Prostate gland (tissue), 2 donors: ENCODE measurements at regions not wholly inside any gene's neighbourhood (a gene's known extent, or its start where the extent isn't known, plus 50 kb on each side); places are given as distances from the start of the nearest gene placed in this dataset.

Source experiments
- POLR2A ChIP-seq: fragments of 450-650 bp; IDR thresholded peaks from one replicate; pipeline ENCODE4 v1.6.1; 2016; ENCODE audit warnings: antibody characterized with exemption, mild to moderate bottlenecking
- TF ChIP-seq, protein P1 (sequence below), 4 experiments: fragments of 200-600 bp in 2 of 4; fragments of 450-650 bp in 2 of 4; sonication (generic) in 2 of 4; IDR thresholded peaks; 1 replicate in 3 of 4; 2 replicates in 1 of 4; pipeline ENCODE4 v1.5.1; 2016 to 2019; ENCODE audit warnings: antibody characterized with exemption in 4 of 4, mild to moderate bottlenecking in 2 of 4, moderate library complexity in 2 of 4

DNA sequence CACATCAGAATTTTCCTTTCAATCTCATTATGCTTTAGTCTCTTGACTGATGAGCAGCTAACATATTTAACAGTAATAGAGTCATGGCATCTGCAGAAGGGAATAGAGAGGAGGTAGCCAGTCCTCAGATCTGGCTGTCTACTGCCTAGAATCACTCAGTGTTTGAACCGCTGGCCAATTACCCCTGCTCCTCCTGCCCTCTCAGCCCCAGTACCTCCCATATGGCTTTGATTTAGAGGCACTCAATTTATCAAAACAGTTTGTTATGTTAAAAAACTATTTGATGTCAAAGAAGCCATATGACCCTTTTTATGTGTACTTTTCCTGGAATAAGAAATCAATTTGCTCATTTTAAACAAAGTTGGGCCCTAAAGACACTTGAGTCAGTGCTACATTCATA lies 355.2 kb downstream of the CMPK2 start:
- TF ChIP-seq POLR2A: no peak
- TF ChIP-seq, protein P1, sequence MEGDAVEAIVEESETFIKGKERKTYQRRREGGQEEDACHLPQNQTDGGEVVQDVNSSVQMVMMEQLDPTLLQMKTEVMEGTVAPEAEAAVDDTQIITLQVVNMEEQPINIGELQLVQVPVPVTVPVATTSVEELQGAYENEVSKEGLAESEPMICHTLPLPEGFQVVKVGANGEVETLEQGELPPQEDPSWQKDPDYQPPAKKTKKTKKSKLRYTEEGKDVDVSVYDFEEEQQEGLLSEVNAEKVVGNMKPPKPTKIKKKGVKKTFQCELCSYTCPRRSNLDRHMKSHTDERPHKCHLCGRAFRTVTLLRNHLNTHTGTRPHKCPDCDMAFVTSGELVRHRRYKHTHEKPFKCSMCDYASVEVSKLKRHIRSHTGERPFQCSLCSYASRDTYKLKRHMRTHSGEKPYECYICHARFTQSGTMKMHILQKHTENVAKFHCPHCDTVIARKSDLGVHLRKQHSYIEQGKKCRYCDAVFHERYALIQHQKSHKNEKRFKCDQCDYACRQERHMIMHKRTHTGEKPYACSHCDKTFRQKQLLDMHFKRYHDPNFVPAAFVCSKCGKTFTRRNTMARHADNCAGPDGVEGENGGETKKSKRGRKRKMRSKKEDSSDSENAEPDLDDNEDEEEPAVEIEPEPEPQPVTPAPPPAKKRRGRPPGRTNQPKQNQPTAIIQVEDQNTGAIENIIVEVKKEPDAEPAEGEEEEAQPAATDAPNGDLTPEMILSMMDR (IDR thresholded peaks at IDR 0.05): no peak
